HepG2 (cell line): ENCODE measurements at regions not wholly inside any gene's neighbourhood (a gene's known extent, or its start where the extent isn't known, plus 50 kb on each side); places are given as distances from the start of the nearest gene placed in this dataset.

Experiments
- CTCF ChIP-seq: sonication (generic); formaldehyde crosslinking; IDR thresholded peaks from 2 replicates; pipeline ENCODE4 v1.5.0; 2020; ENCODE audit warnings: mild to moderate bottlenecking, missing genetic modification reagents, moderate library complexity
- GABPA ChIP-seq, 2 experiments: IDR thresholded peaks; 2 replicates each; pipeline ENCODE4 v1.6.1; 2011 to 2016; ENCODE audit warnings: low read depth in 2 of 2, low read length in 1 of 2, missing biosample characterization in 1 of 2, missing genetic modification characterization in 1 of 2
- HOMEZ ChIP-seq: IDR thresholded peaks from 2 replicates; pipeline ENCODE4 v1.6.1; 2016; ENCODE audit warnings: low read depth
- HOXA5 ChIP-seq: sonication (generic); formaldehyde crosslinking; IDR thresholded peaks from 2 replicates; pipeline ENCODE4 v1.4.0; 2020; ENCODE audit warnings: missing genetic modification reagents
- JUNB ChIP-seq: sonication (generic); formaldehyde crosslinking; IDR thresholded peaks from 2 replicates; pipeline ENCODE4 v1.8.0; 2022; ENCODE audit warnings: missing genetic modification reagents, mild to moderate bottlenecking, borderline replicate concordance
- PAX8 ChIP-seq: sonication (generic); formaldehyde crosslinking; IDR thresholded peaks from 2 replicates; pipeline ENCODE4 v1.8.0; 2022; ENCODE audit warnings: mild to moderate bottlenecking, missing genetic modification reagents, borderline replicate concordance
- REST ChIP-seq, 2 experiments: IDR thresholded peaks; 2 replicates each; pipeline ENCODE4 v1.6.1; 2011 to 2012; ENCODE audit warnings: low read length in 2 of 2, borderline replicate concordance in 1 of 2, low read depth in 1 of 2, mild to moderate bottlenecking in 1 of 2, moderate library complexity in 1 of 2
- TF ChIP-seq, protein P1 (sequence below): sonication (generic); formaldehyde crosslinking; IDR thresholded peaks from 2 replicates; pipeline ENCODE4 v1.9.0; 2022; ENCODE audit warnings: low read depth, missing genetic modification reagents

GRCh38 chr12:3389986-3390385, 101.0 kb upstream of the PRMT8 start:
- TF ChIP-seq JUNB (CRISPR knock-in tag) (no peak), CTCF (CRISPR knock-in tag) (no peak), PAX8 (CRISPR knock-in tag) (no peak), HOMEZ (CRISPR knock-in tag) (no peak), GABPA (IDR thresholded peaks at IDR 0.05; ENCODE audit: low read depth, low read length) (no peak), GABPA (CRISPR knock-in tag; IDR thresholded peaks at IDR 0.05; ENCODE audit: low read depth) (no peak), REST (IDR thresholded peaks at IDR 0.05; ENCODE audit: borderline replicate concordance in 1 of 2, low read depth in 1 of 2, low read length in 2 of 2) (no peak), HOXA5 (no peak)
- TF ChIP-seq, protein P1, sequence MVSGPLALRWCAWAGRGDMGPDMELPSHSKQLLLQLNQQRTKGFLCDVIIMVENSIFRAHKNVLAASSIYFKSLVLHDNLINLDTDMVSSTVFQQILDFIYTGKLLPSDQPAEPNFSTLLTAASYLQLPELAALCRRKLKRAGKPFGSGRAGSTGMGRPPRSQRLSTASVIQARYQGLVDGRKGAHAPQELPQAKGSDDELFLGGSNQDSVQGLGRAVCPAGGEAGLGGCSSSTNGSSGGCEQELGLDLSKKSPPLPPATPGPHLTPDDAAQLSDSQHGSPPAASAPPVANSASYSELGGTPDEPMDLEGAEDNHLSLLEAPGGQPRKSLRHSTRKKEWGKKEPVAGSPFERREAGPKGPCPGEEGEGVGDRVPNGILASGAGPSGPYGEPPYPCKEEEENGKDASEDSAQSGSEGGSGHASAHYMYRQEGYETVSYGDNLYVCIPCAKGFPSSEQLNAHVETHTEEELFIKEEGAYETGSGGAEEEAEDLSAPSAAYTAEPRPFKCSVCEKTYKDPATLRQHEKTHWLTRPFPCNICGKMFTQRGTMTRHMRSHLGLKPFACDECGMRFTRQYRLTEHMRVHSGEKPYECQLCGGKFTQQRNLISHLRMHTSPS (CRISPR knock-in tag): no peak
